HepG2 (cell line): ENCODE measurements at regions not wholly inside any gene's neighbourhood (a gene's known extent, or its start where the extent isn't known, plus 50 kb on each side); places are given as distances from the start of the nearest gene placed in this dataset.

Source experiments
- ATAC-seq: fragments of 200-7000 bp; cut with Tn5 transposase; 3 replicates; pipeline ENCODE4 v1.9.1; 2020; ENCODE audit warnings: mild to moderate bottlenecking, moderate library complexity
- BruUV-seq: library from RNA; stranded (reverse); fragments of 400-500 nt; replicated peaks from 2 replicates; lab custom pipeline; 2021; lab: Mats Ljungman, UMichigan
- CTCF ChIA-PET: fragments of 300-600 bp; formaldehyde crosslinking; extraction: SDS; loops from one replicate; lab custom pipeline; 2021; ENCODE audit warnings: low total read pairs, inconsistent platforms, low intra/inter-chr PET ratio; lab: Yijun Ruan, JAX
- POLR2A ChIA-PET: fragments of 350-600 bp; sonication (Branson Sonifier 250); formaldehyde crosslinking; loops from one replicate; lab custom pipeline; 2020; ENCODE audit warnings: antibody characterized with exemption, inconsistent platforms; lab: Yijun Ruan, JAX
- DNase-seq: peaks from one replicate; pipeline ENCODE4 v3.0.0-alpha.2; 2015; ENCODE audit warnings: low spot score
- FAIRE-seq: peaks from 3 replicates; lab custom pipeline; 2011; peaks lifted over from hg19 to GRCh38; lab: Jason Lieb, UNC
- H2AFZ ChIP-seq: one replicate; pipeline ENCODE4 v1.6.1; 2011; ENCODE audit warnings: low read length, inconsistent platforms
- H3K27ac ChIP-seq: fragments of 300-600 bp; 3 replicates; pipeline ENCODE4 v1.8.0; 2011; ENCODE audit warnings: mixed run types, mild to moderate bottlenecking, mixed read lengths, low read length, inconsistent platforms; ENCODE audit not compliant: insufficient read depth; ENCODE audit errors: extremely low read length
- H3K27me3 ChIP-seq, 2 experiments: fragments of 200-600 bp in 1 of 2; 2 replicates in 1 of 2; 3 replicates in 1 of 2; pipeline versions ENCODE4 v1.6.0 to v1.8.0; 2011; ENCODE audit warnings: low read length in 2 of 2, mild to moderate bottlenecking in 2 of 2, moderate library complexity in 2 of 2, inconsistent platforms in 1 of 2; ENCODE audit not compliant: insufficient read depth in 2 of 2, control insufficient read depth in 1 of 2
- H3K36me3 ChIP-seq, 2 experiments: fragments of 200-600 bp in 1 of 2; replicated peaks in 1 of 2; 2 replicates in 1 of 2; 3 replicates in 1 of 2; pipeline versions ENCODE4 v1.5.1 to v1.8.0; 2011; ENCODE audit warnings: low read length in 2 of 2, inconsistent platforms in 1 of 2; ENCODE audit not compliant: insufficient read depth in 2 of 2, control insufficient read depth in 1 of 2
- H3K4me1 ChIP-seq: 2 replicates; pipeline ENCODE4 v1.5.1; 2012; ENCODE audit warnings: low read length, inconsistent platforms; ENCODE audit not compliant: insufficient read depth
- H3K4me2 ChIP-seq: 2 replicates; pipeline ENCODE4 v1.6.0; 2011; ENCODE audit warnings: low read depth, low read length, inconsistent platforms
- H3K4me3 ChIP-seq, 3 experiments: fragments of 200-600 bp in 1 of 3; sonication (generic), shearing (Covaris generic) in 1 of 3; replicated peaks in 1 of 3; 2 replicates each; pipeline ENCODE4 v1.5.1; 2011 to 2016; ENCODE audit warnings: low read length in 3 of 3, inconsistent platforms in 2 of 3, low read depth in 2 of 3, mild to moderate bottlenecking in 2 of 3, control low read depth in 1 of 3, mixed read lengths in 1 of 3; ENCODE audit not compliant: insufficient read depth in 1 of 3
- H3K79me2 ChIP-seq: one replicate; pipeline ENCODE4 v1.6.1; 2011; ENCODE audit warnings: low read length, inconsistent platforms; ENCODE audit not compliant: insufficient read depth
- H3K9ac ChIP-seq: 2 replicates; pipeline ENCODE4 v1.6.0; 2011; ENCODE audit warnings: mild to moderate bottlenecking, low read depth, low read length, inconsistent platforms; ENCODE audit not compliant: insufficient read depth
- H3K9me3 ChIP-seq: 2 replicates; pipeline ENCODE4 v1.5.1; 2012; ENCODE audit warnings: mild to moderate bottlenecking, low read length
- H4K20me1 ChIP-seq: 2 replicates; pipeline ENCODE4 v1.6.0; 2011; ENCODE audit warnings: inconsistent platforms, mild to moderate bottlenecking, low read length, moderate library complexity; ENCODE audit not compliant: insufficient read depth
- JUNB ChIP-seq: sonication (generic); formaldehyde crosslinking; IDR thresholded peaks from 2 replicates; pipeline ENCODE4 v1.8.0; 2022; ENCODE audit warnings: missing genetic modification reagents, mild to moderate bottlenecking, borderline replicate concordance
- NAIF1 ChIP-seq: sonication (generic); formaldehyde crosslinking; IDR thresholded peaks from 2 replicates; pipeline ENCODE4 v1.5.0; 2020; ENCODE audit warnings: mild to moderate bottlenecking, missing genetic modification reagents, borderline replicate concordance
- PITX1 ChIP-seq: sonication (generic); formaldehyde crosslinking; IDR thresholded peaks from 2 replicates; pipeline ENCODE4 v1.5.1; 2020; ENCODE audit warnings: mild to moderate bottlenecking, missing genetic modification reagents
- REXO4 ChIP-seq: sonication (generic); formaldehyde crosslinking; IDR thresholded peaks from 2 replicates; pipeline ENCODE4 v1.8.0; 2022; ENCODE audit warnings: missing genetic modification reagents, mild to moderate bottlenecking, borderline replicate concordance
- TBX3 ChIP-seq: fragments of 450-650 bp; IDR thresholded peaks from 2 replicates; pipeline ENCODE4 v1.6.1; 2017; ENCODE audit warnings: antibody characterized with exemption, mild to moderate bottlenecking, inconsistent platforms, borderline replicate concordance
- ZEB1 ChIP-seq: IDR thresholded peaks from 2 replicates; pipeline ENCODE4 v1.6.1; 2012; ENCODE audit warnings: mild to moderate bottlenecking, low read depth, inconsistent platforms; ENCODE audit not compliant: insufficient replicate concordance
- ZNF674 ChIP-seq: sonication (generic); formaldehyde crosslinking; IDR thresholded peaks from 2 replicates; pipeline ENCODE4 v1.5.0; 2020; ENCODE audit warnings: low read depth, mild to moderate bottlenecking, missing genetic modification reagents
- WGBS: methylation state at CpG from one replicate; pipeline ENCODE4 v1.1.6; 2017; ENCODE audit warnings: low lambda C conversion rate; 5-methylcytosine and 5-hydroxymethylcytosine counted together
- in situ Hi-C: cut with HindIII; loops from 2 replicates; pipeline ENCODE4 v1.10.0; 2017; ENCODE audit warnings: low pct_unique_long_range_greater_than_20kb; ENCODE audit not compliant: extremely low pct_ligation_motif_present
- intact Hi-C: fragments of 100-400 bp; cut with micrococcal nuclease; formaldehyde crosslinking; loops from one replicate; pipeline ENCODE4 v1.10.0; 2022; ENCODE audit not compliant: unreplicated experiment
- TF ChIP-seq, protein P1 (sequence below): IDR thresholded peaks from 2 replicates; pipeline ENCODE4 v1.6.1; 2016; ENCODE audit warnings: low read depth, missing genetic modification reagents, missing compliant biosample characterization
- TF ChIP-seq, protein P2 (sequence below): IDR thresholded peaks from 2 replicates; pipeline ENCODE4 v1.6.1; 2016; ENCODE audit warnings: missing compliant biosample characterization, missing genetic modification reagents, borderline replicate concordance
- TF ChIP-seq, protein P3 (sequence below): sonication (generic); formaldehyde crosslinking; IDR thresholded peaks from 2 replicates; pipeline ENCODE4 v1.4.0; 2020; ENCODE audit warnings: missing genetic modification reagents, borderline replicate concordance
- TF ChIP-seq, protein P4 (sequence below): sonication (generic); formaldehyde crosslinking; IDR thresholded peaks from 2 replicates; pipeline ENCODE4 v1.9.0; 2021; ENCODE audit warnings: missing genetic modification reagents, mild to moderate bottlenecking, borderline replicate concordance

DNA sequence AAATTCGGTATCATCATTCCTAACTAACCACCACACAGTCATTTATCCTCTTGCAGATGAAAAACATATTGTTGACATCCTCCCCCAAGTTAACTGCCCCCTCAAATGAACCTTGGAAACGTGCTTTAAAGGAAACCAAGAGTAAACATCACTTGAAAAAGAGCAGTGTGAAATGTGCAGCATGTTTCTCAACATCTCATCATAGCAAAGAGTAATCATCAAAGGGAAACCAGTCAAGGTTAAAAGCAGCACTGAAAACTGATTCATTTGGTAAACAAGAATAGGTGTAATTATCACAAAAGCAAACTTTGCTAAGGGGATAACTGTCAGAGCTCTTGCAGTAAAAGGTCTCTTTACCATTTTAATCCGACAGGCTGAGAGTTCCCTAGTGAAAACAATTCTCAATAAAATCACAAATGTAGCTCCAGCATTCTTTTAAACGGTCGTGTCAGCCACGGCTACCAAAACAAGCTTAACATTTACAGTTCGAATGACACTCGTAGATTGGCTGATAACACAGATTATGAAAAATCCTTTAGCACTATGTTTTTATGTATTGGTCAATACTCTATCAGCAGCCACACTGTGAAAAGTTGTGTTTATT lies 461.0 kb downstream of the GBE1 start:
- BruUV-seq = no TSS peak
- in situ Hi-C loops (no loop called here), intact Hi-C loops (loop anchor here (1.0 to 2.0 kb wide), 2 partner anchors 51 to 82 kb away; no protein-coding TSS in a partner anchor)
- Histone ChIP-seq H3K27ac (peak overlapping the region; percentile 45), H3K27me3 (peaks cover 0 to 9% of the 10 kb centered on the region in 2 experiments; a peak in 1 of 5 replicates), H4K20me1 (no peaks in the 10 kb centered on the region), H3K4me2 (peak overlapping the region; percentile 59), H3K9me3 (no peaks in the 10 kb centered on the region), H3K36me3 (no peaks in the 10 kb centered on the region), H3K79me2 (no peaks in the 10 kb centered on the region), H3K4me3 (no peak overlapping the region; a peak in 1 of 6 replicates), H2AFZ (no peak overlapping the region), H3K4me1 (peaks cover 28% of the 10 kb centered on the region), H3K9ac (no peak overlapping the region)
- ATAC-seq (peak; percentile 89), DNase-seq (peak; percentile 96), FAIRE-seq (peak; percentile 87)
- WGBS = 0% methylated on average over 8 of the region's 8 CpGs
- CTCF ChIA-PET = no interaction called here
- POLR2A ChIA-PET = interaction anchor here (1.1 to 2.2 kb wide), 2 partner anchors 51 to 461 kb away, joined by 3 to 18 read pairs; partner anchors contain the start of gene GBE1
- TF ChIP-seq, protein P1, sequence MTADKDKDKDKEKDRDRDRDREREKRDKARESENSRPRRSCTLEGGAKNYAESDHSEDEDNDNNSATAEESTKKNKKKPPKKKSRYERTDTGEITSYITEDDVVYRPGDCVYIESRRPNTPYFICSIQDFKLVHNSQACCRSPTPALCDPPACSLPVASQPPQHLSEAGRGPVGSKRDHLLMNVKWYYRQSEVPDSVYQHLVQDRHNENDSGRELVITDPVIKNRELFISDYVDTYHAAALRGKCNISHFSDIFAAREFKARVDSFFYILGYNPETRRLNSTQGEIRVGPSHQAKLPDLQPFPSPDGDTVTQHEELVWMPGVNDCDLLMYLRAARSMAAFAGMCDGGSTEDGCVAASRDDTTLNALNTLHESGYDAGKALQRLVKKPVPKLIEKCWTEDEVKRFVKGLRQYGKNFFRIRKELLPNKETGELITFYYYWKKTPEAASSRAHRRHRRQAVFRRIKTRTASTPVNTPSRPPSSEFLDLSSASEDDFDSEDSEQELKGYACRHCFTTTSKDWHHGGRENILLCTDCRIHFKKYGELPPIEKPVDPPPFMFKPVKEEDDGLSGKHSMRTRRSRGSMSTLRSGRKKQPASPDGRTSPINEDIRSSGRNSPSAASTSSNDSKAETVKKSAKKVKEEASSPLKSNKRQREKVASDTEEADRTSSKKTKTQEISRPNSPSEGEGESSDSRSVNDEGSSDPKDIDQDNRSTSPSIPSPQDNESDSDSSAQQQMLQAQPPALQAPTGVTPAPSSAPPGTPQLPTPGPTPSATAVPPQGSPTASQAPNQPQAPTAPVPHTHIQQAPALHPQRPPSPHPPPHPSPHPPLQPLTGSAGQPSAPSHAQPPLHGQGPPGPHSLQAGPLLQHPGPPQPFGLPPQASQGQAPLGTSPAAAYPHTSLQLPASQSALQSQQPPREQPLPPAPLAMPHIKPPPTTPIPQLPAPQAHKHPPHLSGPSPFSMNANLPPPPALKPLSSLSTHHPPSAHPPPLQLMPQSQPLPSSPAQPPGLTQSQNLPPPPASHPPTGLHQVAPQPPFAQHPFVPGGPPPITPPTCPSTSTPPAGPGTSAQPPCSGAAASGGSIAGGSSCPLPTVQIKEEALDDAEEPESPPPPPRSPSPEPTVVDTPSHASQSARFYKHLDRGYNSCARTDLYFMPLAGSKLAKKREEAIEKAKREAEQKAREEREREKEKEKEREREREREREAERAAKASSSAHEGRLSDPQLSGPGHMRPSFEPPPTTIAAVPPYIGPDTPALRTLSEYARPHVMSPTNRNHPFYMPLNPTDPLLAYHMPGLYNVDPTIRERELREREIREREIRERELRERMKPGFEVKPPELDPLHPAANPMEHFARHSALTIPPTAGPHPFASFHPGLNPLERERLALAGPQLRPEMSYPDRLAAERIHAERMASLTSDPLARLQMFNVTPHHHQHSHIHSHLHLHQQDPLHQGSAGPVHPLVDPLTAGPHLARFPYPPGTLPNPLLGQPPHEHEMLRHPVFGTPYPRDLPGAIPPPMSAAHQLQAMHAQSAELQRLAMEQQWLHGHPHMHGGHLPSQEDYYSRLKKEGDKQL (CRISPR knock-in tag) = peak; percentile 100
- TF ChIP-seq, protein P2, sequence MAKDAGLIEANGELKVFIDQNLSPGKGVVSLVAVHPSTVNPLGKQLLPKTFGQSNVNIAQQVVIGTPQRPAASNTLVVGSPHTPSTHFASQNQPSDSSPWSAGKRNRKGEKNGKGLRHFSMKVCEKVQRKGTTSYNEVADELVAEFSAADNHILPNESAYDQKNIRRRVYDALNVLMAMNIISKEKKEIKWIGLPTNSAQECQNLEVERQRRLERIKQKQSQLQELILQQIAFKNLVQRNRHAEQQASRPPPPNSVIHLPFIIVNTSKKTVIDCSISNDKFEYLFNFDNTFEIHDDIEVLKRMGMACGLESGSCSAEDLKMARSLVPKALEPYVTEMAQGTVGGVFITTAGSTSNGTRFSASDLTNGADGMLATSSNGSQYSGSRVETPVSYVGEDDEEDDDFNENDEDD = no peak
- TF ChIP-seq, protein P3, sequence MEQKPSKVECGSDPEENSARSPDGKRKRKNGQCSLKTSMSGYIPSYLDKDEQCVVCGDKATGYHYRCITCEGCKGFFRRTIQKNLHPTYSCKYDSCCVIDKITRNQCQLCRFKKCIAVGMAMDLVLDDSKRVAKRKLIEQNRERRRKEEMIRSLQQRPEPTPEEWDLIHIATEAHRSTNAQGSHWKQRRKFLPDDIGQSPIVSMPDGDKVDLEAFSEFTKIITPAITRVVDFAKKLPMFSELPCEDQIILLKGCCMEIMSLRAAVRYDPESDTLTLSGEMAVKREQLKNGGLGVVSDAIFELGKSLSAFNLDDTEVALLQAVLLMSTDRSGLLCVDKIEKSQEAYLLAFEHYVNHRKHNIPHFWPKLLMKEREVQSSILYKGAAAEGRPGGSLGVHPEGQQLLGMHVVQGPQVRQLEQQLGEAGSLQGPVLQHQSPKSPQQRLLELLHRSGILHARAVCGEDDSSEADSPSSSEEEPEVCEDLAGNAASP (CRISPR knock-in tag) = peak; percentile 93
- 0 out of 2 replicates have a peak, but pooled peaks have one; percentile 68 for TF ChIP-seq NAIF1 (CRISPR knock-in tag)
- TF ChIP-seq JUNB = peak; percentile 95
- no peak for TF ChIP-seq ZNF674
- peak; percentile 100 for TF ChIP-seq TBX3
- no peak for TF ChIP-seq REXO4 (CRISPR knock-in tag)
- peak; percentile 98 for TF ChIP-seq PITX1 (CRISPR knock-in tag)
- TF ChIP-seq, protein P4, sequence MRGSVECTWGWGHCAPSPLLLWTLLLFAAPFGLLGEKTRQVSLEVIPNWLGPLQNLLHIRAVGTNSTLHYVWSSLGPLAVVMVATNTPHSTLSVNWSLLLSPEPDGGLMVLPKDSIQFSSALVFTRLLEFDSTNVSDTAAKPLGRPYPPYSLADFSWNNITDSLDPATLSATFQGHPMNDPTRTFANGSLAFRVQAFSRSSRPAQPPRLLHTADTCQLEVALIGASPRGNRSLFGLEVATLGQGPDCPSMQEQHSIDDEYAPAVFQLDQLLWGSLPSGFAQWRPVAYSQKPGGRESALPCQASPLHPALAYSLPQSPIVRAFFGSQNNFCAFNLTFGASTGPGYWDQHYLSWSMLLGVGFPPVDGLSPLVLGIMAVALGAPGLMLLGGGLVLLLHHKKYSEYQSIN (CRISPR knock-in tag) = no peak
- TF ChIP-seq ZEB1 = peak; percentile 83
